ENCODE measurements at regions not wholly inside any gene's neighbourhood (a gene's known extent, or its start where the extent isn't known, plus 50 kb on each side); places are given as distances from the start of the nearest gene placed in this dataset.

- DNase-seq (ENCODE audit: low spot score) = no peak
- Histone ChIP-seq H3K9me3 (no peaks in the 10 kb centered on the region), H3K4me3 (no peak overlapping the region), H3K4me1 (no peaks in the 10 kb centered on the region), H3K27me3 (no peaks in the 10 kb centered on the region), H3K27ac (no peak overlapping the region), H3K36me3 (no peaks in the 10 kb centered on the region)
- TF ChIP-seq CTCF (IDR thresholded peaks at IDR 0.05) = no peak
Observed at GRCh38 chr13:104045907-104046306, 979.7 kb upstream of the SLC10A2 start.

- no peaks in the 10 kb centered on the region for H3K36me3 ChIP-seq
- H3K4me1 ChIP-seq = no peaks in the 10 kb centered on the region
- no peak overlapping the region for H3K4me3 ChIP-seq
- no peak for TF ChIP-seq CTCF (IDR thresholded peaks at IDR 0.05)
- H3K9me3 ChIP-seq = no peaks in the 10 kb centered on the region
- no peaks in the 10 kb centered on the region for H3K27me3 ChIP-seq
- H3K27ac ChIP-seq = no peak overlapping the region
- no peak for DNase-seq (ENCODE audit: low spot score)
Observed at GRCh38 chr13:104043184-104043583, 977.0 kb upstream of the SLC10A2 start.

GRCh38 chr13:104034891-104035290, 968.7 kb upstream of the SLC10A2 start:
- Histone ChIP-seq H3K36me3 (no peaks in the 10 kb centered on the region), H3K27ac (no peak overlapping the region), H3K4me3 (no peak overlapping the region), H3K4me1 (no peaks in the 10 kb centered on the region), H3K27me3 (no peaks in the 10 kb centered on the region), H3K9me3 (no peaks in the 10 kb centered on the region)
- no peak for TF ChIP-seq CTCF (IDR thresholded peaks at IDR 0.05)
- no peak for DNase-seq (ENCODE audit: low spot score)

GRCh38 chr13:104025303-104025702, 959.1 kb upstream of the SLC10A2 start:
- H3K4me3 ChIP-seq = no peak overlapping the region
- H3K4me1 ChIP-seq = peaks cover 0 to 19% of the 10 kb centered on the region in 2 donors
- H3K27ac ChIP-seq = no peak overlapping the region
- H3K36me3 ChIP-seq = no peaks in the 10 kb centered on the region
- DNase-seq (ENCODE audit: low spot score) = no peak
- H3K27me3 ChIP-seq = no peaks in the 10 kb centered on the region
- TF ChIP-seq CTCF (IDR thresholded peaks at IDR 0.05) = no peak
- H3K9me3 ChIP-seq = no peaks in the 10 kb centered on the region

- DNase-seq (ENCODE audit: low spot score) = no peak
- H3K9me3 ChIP-seq = no peaks in the 10 kb centered on the region
- no peaks in the 10 kb centered on the region for H3K36me3 ChIP-seq
- H3K4me3 ChIP-seq = no peak overlapping the region
- H3K27me3 ChIP-seq = no peaks in the 10 kb centered on the region
- H3K4me1 ChIP-seq = peaks cover 0 to 19% of the 10 kb centered on the region in 2 donors
- no peak for TF ChIP-seq CTCF (IDR thresholded peaks at IDR 0.05)
- H3K27ac ChIP-seq = no peak overlapping the region
Observed at GRCh38 chr13:104024416-104025170, 958.4 kb upstream of the SLC10A2 start.

Measured in right atrium auricular region (tissue), 2 donors.